WTC11 (cell line): ENCODE measurements at regions not wholly inside any gene's neighbourhood (a gene's known extent, or its start where the extent isn't known, plus 50 kb on each side); places are given as distances from the start of the nearest gene placed in this dataset.

Source experiments
- ATF1 ChIP-seq: sonication (generic); formaldehyde crosslinking; IDR thresholded peaks from 2 replicates; pipeline ENCODE4 v1.8.1; 2023; ENCODE audit warnings: mild to moderate bottlenecking, moderate library complexity, missing genetic modification reagents
- FOXJ3 ChIP-seq: sonication (generic); formaldehyde crosslinking; IDR thresholded peaks from 2 replicates; pipeline ENCODE4 v1.9.0; 2021; ENCODE audit warnings: missing genetic modification reagents, mild to moderate bottlenecking, borderline replicate concordance
- FOXK1 ChIP-seq: sonication (generic); formaldehyde crosslinking; IDR thresholded peaks from 2 replicates; pipeline ENCODE4 v1.8.0; 2022; ENCODE audit warnings: mild to moderate bottlenecking, moderate library complexity, missing genetic modification reagents
- KAT7 ChIP-seq: sonication (generic); formaldehyde crosslinking; IDR thresholded peaks from 2 replicates; pipeline ENCODE4 v1.8.1; 2023; ENCODE audit warnings: missing genetic modification reagents, mild to moderate bottlenecking, borderline replicate concordance
- NFYB ChIP-seq: sonication (generic); formaldehyde crosslinking; conservative IDR thresholded peaks from 2 replicates; pipeline ENCODE4 v1.8.0; 2022; ENCODE audit warnings: low read depth, missing genetic modification reagents
- SMAD3 ChIP-seq: sonication (generic); formaldehyde crosslinking; IDR thresholded peaks from 2 replicates; pipeline ENCODE4 v1.8.0; 2022; ENCODE audit warnings: missing genetic modification reagents, mild to moderate bottlenecking, borderline replicate concordance
- TEAD1 ChIP-seq: sonication (generic); formaldehyde crosslinking; IDR thresholded peaks from 2 replicates; pipeline ENCODE4 v1.8.0; 2022; ENCODE audit warnings: mild to moderate bottlenecking, missing genetic modification reagents
- ZNF121 ChIP-seq: sonication (generic); formaldehyde crosslinking; IDR thresholded peaks from 2 replicates; pipeline ENCODE4 v1.8.0; 2023; ENCODE audit warnings: missing genetic modification reagents
- ZNF423 ChIP-seq: fragments of 250-450 bp; sonication (Bioruptor Pico); IDR thresholded peaks from 2 replicates; pipeline ENCODE4 v2.1.2; 2022; ENCODE audit warnings: mild to moderate bottlenecking, moderate library complexity
- TF ChIP-seq, protein P1 (sequence below): fragments of 200-600 bp; IDR thresholded peaks from 2 replicates; pipeline ENCODE4 v1.8.0; 2022; ENCODE audit warnings: antibody characterized with exemption
- TF ChIP-seq, protein P2 (sequence below): sonication (generic); formaldehyde crosslinking; IDR thresholded peaks from 2 replicates; pipeline ENCODE4 v1.8.1; 2023; ENCODE audit warnings: mild to moderate bottlenecking, missing genetic modification reagents, moderate library complexity
- TF ChIP-seq, protein P3 (sequence below): sonication (generic); formaldehyde crosslinking; IDR thresholded peaks from 2 replicates; pipeline ENCODE4 v1.8.0; 2022; ENCODE audit warnings: mild to moderate bottlenecking, missing genetic modification reagents

DNA sequence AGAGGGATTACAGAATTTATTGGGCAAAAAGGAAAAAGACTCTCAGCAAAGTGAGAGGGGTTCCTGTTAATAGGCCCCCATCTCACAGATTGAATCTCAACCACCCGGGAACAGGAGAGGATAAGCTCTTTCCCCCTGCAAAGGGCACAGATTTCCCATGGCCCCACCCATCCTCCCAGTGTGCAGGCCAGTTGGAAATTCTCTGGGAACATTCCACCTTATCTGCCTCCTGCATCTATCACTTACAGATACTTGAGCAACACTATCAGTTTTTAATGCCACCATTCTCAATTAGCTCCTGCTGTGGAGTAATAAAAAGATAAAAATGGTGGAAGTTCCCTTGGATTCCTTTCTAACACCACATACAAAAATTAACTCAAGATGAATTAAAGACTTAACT, 350.0 kb upstream of the BCHE start:
- TF ChIP-seq FOXK1 (CRISPR knock-in tag) (no peak), KAT7 (CRISPR knock-in tag) (no peak), ZNF423 (no peak), FOXJ3 (CRISPR knock-in tag) (no peak), NFYB (CRISPR knock-in tag) (no peak), SMAD3 (CRISPR knock-in tag) (no peak), TEAD1 (CRISPR knock-in tag) (no peak), ATF1 (no peak), ZNF121 (CRISPR knock-in tag) (no peak)
- TF ChIP-seq, protein P1, sequence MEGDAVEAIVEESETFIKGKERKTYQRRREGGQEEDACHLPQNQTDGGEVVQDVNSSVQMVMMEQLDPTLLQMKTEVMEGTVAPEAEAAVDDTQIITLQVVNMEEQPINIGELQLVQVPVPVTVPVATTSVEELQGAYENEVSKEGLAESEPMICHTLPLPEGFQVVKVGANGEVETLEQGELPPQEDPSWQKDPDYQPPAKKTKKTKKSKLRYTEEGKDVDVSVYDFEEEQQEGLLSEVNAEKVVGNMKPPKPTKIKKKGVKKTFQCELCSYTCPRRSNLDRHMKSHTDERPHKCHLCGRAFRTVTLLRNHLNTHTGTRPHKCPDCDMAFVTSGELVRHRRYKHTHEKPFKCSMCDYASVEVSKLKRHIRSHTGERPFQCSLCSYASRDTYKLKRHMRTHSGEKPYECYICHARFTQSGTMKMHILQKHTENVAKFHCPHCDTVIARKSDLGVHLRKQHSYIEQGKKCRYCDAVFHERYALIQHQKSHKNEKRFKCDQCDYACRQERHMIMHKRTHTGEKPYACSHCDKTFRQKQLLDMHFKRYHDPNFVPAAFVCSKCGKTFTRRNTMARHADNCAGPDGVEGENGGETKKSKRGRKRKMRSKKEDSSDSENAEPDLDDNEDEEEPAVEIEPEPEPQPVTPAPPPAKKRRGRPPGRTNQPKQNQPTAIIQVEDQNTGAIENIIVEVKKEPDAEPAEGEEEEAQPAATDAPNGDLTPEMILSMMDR: no peak
- TF ChIP-seq, protein P2, sequence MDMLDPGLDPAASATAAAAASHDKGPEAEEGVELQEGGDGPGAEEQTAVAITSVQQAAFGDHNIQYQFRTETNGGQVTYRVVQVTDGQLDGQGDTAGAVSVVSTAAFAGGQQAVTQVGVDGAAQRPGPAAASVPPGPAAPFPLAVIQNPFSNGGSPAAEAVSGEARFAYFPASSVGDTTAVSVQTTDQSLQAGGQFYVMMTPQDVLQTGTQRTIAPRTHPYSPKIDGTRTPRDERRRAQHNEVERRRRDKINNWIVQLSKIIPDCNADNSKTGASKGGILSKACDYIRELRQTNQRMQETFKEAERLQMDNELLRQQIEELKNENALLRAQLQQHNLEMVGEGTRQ (CRISPR knock-in tag): no peak
- TF ChIP-seq, protein P3, sequence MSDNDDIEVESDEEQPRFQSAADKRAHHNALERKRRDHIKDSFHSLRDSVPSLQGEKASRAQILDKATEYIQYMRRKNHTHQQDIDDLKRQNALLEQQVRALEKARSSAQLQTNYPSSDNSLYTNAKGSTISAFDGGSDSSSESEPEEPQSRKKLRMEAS (CRISPR knock-in tag): no peak
